ENCODE measurements at regions not wholly inside any gene's neighbourhood (a gene's known extent, or its start where the extent isn't known, plus 50 kb on each side); places are given as distances from the start of the nearest gene placed in this dataset.

DNA sequence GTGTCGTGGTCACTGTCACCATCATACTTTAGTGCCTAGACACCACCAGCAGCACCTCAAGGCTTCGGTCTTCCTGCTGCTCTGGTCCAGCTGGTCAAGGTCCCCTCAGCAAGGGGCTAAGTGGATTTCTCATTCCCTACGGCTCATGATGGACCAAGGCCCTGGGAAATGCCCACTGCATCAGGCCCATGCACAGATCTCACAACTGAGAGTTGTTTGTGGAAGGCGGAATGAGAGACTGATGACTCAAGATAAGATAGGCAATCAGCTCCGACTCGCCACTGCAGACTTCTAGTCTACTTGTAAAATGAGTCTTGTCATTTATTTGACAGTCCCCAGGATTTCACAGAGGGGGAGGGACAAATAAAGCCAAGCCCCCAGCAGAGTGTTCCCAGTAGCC, 108.4 kb upstream of the TBX20 start:
- TF ChIP-seq POLR2A (IDR thresholded peaks at IDR 0.05) (no peak), CTCF (IDR thresholded peaks at IDR 0.05) (no peak)
